ENCODE measurements at regions not wholly inside any gene's neighbourhood (a gene's known extent, or its start where the extent isn't known, plus 50 kb on each side); places are given as distances from the start of the nearest gene placed in this dataset.
A peak's percentile ranks its signal among the peaks of the same experiment; 100 is the strongest.

- no peak for DNase-seq
Observed at GRCh38 chr2:111633189-111633588, 250.8 kb downstream of the ANAPC1 start.

GRCh38 chr2:111633643-111634042 is 250.3 kb downstream of the ANAPC1 start:
- DNase-seq: no peak

- no peak for DNase-seq
Observed at GRCh38 chr2:111634050-111634794, 249.8 kb downstream of the ANAPC1 start.

- DNase-seq: no peak
Observed at GRCh38 chr2:111634995-111635538, 248.9 kb downstream of the ANAPC1 start.

GRCh38 chr2:111636905-111637304 is 247.1 kb downstream of the ANAPC1 start:
- DNase-seq: no peak

GRCh38 chr2:111638274-111638877 is 245.6 kb downstream of the ANAPC1 start:
- DNase-seq: no peak

GRCh38 chr2:111640480-111640879 is 243.5 kb downstream of the ANAPC1 start:
- peak; percentile 4 for DNase-seq

- DNase-seq: no peak
Observed at GRCh38 chr2:111642586-111643327, 241.2 kb downstream of the ANAPC1 start.

GRCh38 chr2:111643759-111644158 is 240.2 kb downstream of the ANAPC1 start:
- DNase-seq: no peak

GRCh38 chr2:111647359-111647758 is 236.6 kb downstream of the ANAPC1 start:
- no peak for DNase-seq

GRCh38 chr2:111652038-111652437 is 232.0 kb downstream of the ANAPC1 start:
- no peak for DNase-seq

- DNase-seq: no peak
Observed at GRCh38 chr2:111652681-111653080, 231.3 kb downstream of the ANAPC1 start.

- no peak for DNase-seq
Observed at GRCh38 chr2:111653103-111653624, 230.8 kb downstream of the ANAPC1 start.

GRCh38 chr2:111653913-111654312 is 230.1 kb downstream of the ANAPC1 start:
- DNase-seq: no peak

GRCh38 chr2:111654829-111655228 is 229.2 kb downstream of the ANAPC1 start:
- no peak for DNase-seq

GRCh38 chr2:111656436-111656835 is 227.6 kb downstream of the ANAPC1 start:
- no peak for DNase-seq

- no peak for DNase-seq
Observed at GRCh38 chr2:111656894-111657293, 227.1 kb downstream of the ANAPC1 start.

GRCh38 chr2:111657351-111657975 is 226.5 kb downstream of the ANAPC1 start:
- DNase-seq: no peak

GRCh38 chr2:111659361-111660333 is 224.3 kb downstream of the ANAPC1 start:
- DNase-seq: peak; percentile 41

- no peak for DNase-seq
Observed at GRCh38 chr2:111660811-111661210, 223.2 kb downstream of the ANAPC1 start.

- no peak for DNase-seq
Observed at GRCh38 chr2:111661286-111661940, 222.6 kb downstream of the ANAPC1 start.

Measured in DMS153 (cell line).